ENCODE measurements at regions not wholly inside any gene's neighbourhood (a gene's known extent, or its start where the extent isn't known, plus 50 kb on each side); places are given as distances from the start of the nearest gene placed in this dataset.

DNA sequence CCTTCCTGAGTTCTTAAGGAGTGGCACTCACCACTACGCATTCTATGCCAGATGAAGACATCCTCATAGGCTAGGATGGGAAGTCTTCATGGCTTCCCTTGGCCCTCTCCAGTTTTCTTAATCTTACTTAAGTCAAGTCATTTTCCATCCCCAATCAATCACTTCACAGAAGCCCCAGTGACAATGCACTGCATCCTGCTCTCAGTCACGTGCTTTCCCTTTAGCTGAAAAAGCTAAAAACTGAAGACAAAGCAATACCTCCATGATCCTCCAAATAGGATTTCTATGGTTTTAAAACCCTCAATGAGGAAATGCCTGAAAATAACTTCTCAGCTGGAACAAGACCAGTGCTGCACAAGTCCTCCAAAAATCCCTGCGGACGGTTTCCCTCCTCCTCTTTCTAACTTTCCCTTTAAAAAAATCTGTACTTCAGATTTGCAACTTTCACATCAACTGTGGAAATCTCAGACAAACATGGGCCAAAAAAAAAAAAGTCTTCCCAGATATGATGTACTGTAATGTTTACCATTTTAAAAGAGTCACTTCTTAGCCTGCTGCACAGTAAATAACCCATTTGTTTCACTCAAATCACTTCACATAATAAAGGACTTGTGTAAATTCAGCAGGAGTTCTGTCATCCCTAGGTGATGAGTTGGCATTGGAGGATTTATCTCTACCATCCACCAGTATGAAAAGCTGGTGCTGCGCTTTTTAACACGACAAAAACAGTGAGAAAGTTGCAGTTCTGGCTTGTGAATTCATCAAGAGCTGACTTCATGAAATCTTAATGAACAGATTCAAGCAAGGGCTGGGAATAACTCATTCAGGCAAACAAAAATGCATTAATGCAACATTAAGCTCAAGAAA, 590.0 kb upstream of the NOX3 start:
- DNase-seq (peak in 2 of 3 donors; percentile 61 to 75), ATAC-seq (ENCODE audit: insufficient read depth, low FRiP score) (no peak)
- Histone ChIP-seq H3K4me1 (ENCODE audit: control insufficient read depth in 5 of 5, insufficient read depth in 5 of 5, low read length in 5 of 5) (peaks cover 0 to 23% (median 1%) of the 10 kb centered on the region in 5 donors), H3K9ac (ENCODE audit: insufficient read depth in 1 of 2, low read length in 2 of 2) (no peak overlapping the region), H3K36me3 (ENCODE audit: control insufficient read depth in 4 of 4, insufficient read depth in 4 of 4, low read length in 4 of 4) (no peaks in the 10 kb centered on the region), H3K4me3 (no peak overlapping the region), H3K9me3 (ENCODE audit: control insufficient read depth in 4 of 4, insufficient read depth in 3 of 4, low read length in 3 of 4) (peaks cover 0 to 3% (median under 1%) of the 10 kb centered on the region in 4 donors), H3K27me3 (ENCODE audit: control insufficient read depth in 3 of 3, insufficient read depth in 3 of 3, low read length in 2 of 3) (no peaks in the 10 kb centered on the region), H3K27ac (ENCODE audit: low read depth in 1 of 2, low read length in 1 of 2) (no peak overlapping the region)
- 61 to 78% methylated on average over 6 of the region's 6 CpGs for WGBS, 2 donors
- TF ChIP-seq CTCF (IDR thresholded peaks at IDR 0.05; ENCODE audit: control extremely low read depth, extremely low read depth): no peak

GRCh38 chr6:156033598-156033997, 578.0 kb upstream of the NOX3 start:
- H3K36me3 ChIP-seq (ENCODE audit: control insufficient read depth in 4 of 4, insufficient read depth in 4 of 4, low read length in 4 of 4): no peaks in the 10 kb centered on the region
- H3K4me1 ChIP-seq (ENCODE audit: control insufficient read depth in 5 of 5, insufficient read depth in 5 of 5, low read length in 5 of 5): no peaks in the 10 kb centered on the region
- H3K4me3 ChIP-seq: no peak overlapping the region
- no peak overlapping the region for H3K27ac ChIP-seq (ENCODE audit: low read depth in 1 of 2, low read length in 1 of 2)
- H3K27me3 ChIP-seq (ENCODE audit: control insufficient read depth in 3 of 3, insufficient read depth in 3 of 3, low read length in 2 of 3): no peaks in the 10 kb centered on the region
- ATAC-seq (ENCODE audit: insufficient read depth, low FRiP score) (no peak), DNase-seq (no peak)
- no peak overlapping the region for H3K9ac ChIP-seq (ENCODE audit: insufficient read depth in 1 of 2, low read length in 2 of 2)
- H3K9me3 ChIP-seq (ENCODE audit: control insufficient read depth in 4 of 4, insufficient read depth in 3 of 4, low read length in 3 of 4): peaks cover 0 to 2% (median 0%) of the 10 kb centered on the region in 4 donors
- no peak for TF ChIP-seq CTCF (IDR thresholded peaks at IDR 0.05; ENCODE audit: control extremely low read depth, extremely low read depth)

- DNase-seq: no peak
- Histone ChIP-seq H3K27me3 (ENCODE audit: control insufficient read depth in 3 of 3, insufficient read depth in 3 of 3, low read length in 2 of 3) (no peaks in the 10 kb centered on the region), H3K4me1 (ENCODE audit: control insufficient read depth in 5 of 5, insufficient read depth in 5 of 5, low read length in 5 of 5) (peaks cover 0 to 2% (median 0%) of the 10 kb centered on the region in 5 donors), H3K27ac (ENCODE audit: low read depth in 1 of 2, low read length in 1 of 2) (no peak overlapping the region), H3K36me3 (ENCODE audit: control insufficient read depth in 4 of 4, insufficient read depth in 4 of 4, low read length in 4 of 4) (no peaks in the 10 kb centered on the region), H3K4me3 (no peak overlapping the region), H3K9me3 (ENCODE audit: control insufficient read depth in 4 of 4, insufficient read depth in 3 of 4, low read length in 3 of 4) (peaks cover 0 to 2% (median 0%) of the 10 kb centered on the region in 4 donors), H3K9ac (ENCODE audit: insufficient read depth in 1 of 2, low read length in 2 of 2) (no peak overlapping the region)
- TF ChIP-seq CTCF (IDR thresholded peaks at IDR 0.05; ENCODE audit: control extremely low read depth, extremely low read depth): no peak
- WGBS, 2 donors: 45 to 67% methylated on average over 1 of the region's 1 CpG
- no peak for ATAC-seq (ENCODE audit: insufficient read depth, low FRiP score)
These were observed 575.9 kb upstream of the NOX3 start for GRCh38 chr6:156031516-156031915.
